GM21360 (cell line): ENCODE measurements at regions not wholly inside any gene's neighbourhood (a gene's known extent, or its start where the extent isn't known, plus 50 kb on each side); places are given as distances from the start of the nearest gene placed in this dataset.

Source experiments
- ATAC-seq: cut with Tn5 transposase; IDR thresholded peaks from one replicate; pipeline ENCODE4 v1.9.1; 2021; ENCODE audit warnings: mild to moderate bottlenecking, moderate library complexity; ENCODE audit not compliant: unreplicated experiment

DNA sequence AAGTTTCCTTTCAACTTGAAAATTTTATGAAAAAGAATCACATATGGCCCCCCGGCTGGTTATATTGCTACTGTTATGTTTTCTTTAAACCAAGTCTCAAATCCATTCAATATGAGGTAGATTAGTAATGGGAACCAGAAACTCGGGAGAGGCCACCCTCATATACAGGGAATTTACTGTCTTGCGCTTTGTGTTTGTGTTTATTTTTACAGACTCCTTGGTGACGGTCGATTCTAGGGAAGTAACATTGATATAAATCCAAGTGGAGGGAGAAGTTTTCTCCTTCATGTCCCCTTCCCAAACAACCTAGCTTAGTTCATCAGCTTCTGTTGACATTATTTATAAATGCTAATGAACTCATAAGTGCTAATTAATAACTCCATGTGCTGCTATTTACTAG, 163.5 kb upstream of the LMO4 start:
- ATAC-seq = no peak

GRCh38 chr1:87167157-87167789, 161.4 kb upstream of the LMO4 start:
- no peak for ATAC-seq

DNA sequence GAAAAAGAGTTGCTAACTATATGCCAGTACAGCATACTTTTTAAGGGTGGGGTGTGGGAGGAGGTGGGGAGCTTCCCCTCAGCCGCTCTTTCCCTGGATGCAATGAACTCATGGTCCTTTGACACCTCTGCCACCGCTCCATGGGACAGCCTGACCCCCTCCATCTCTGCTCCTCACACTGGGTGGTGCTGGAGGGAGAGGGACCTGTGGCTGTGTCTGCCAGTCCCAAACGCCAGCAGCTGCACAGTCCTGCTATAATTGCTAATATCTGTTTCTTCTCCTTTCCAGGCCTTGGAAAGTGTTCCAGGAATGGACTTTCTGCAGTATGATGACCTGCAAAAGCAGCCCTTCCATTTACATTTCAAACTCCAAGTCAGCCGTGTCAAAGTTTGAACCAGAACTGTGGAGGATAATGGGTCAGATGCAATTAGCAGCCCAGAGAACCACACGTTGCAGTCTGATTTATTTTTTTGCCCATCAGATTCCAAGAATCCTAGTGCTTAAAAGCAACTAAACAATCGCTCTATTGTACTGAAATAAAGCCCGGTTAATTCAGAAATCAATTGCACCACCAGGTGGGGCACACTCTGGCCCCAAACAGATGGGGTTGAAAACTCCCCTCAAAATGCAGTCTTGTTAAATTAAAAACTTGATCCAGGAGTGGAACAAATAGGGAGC, 160.7 kb upstream of the LMO4 start:
- ATAC-seq = no peak

DNA sequence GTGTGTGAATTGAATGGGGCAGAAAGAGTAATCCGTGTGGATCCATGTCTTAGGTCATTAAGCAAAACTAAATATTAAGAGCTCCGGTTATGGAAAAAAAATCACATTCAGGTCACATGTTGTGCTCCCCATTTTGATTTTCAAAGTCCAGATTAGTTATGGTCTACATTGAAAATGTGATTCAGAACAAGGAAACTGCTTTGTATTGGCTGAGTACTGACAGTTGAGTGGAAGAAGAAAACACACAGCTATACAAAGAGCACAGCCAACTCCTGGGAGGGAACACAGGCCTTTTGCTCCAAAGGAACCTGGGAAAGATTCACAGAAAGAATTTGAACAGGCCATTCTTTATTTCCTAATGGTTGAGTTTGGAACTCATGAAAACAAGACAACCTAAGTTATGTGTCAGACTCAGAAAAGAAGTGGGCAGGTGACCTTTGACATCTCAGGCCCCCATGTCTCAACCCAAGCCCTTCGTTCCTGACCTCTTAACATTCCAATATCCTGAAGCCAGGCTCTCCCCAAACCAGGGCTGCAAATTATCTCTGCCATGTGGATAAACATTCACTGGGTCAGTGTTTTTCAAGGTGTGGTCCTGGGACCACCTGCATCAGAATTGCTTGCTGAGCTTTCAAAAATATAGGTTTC, 159.3 kb upstream of the LMO4 start:
- no peak for ATAC-seq

DNA sequence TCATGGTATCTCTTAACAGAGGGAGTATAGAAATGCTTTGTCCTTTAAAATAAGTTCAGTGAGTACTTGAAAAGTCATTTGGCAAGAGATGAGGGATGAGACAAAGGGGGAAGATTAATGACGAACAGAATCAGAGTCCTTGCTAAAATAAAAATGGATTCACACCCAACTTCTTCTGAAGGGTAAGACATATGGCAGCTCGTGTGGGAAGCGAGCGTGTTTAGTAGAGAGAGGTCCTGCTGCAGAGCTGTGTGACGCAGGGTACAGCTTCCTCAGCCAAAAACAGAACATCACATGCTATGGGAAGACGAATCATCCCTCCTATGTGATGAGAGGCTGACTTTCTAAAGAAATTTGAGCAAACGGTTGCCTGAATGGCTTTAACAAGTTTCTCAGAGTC, 158.5 kb upstream of the LMO4 start:
- ATAC-seq = no peak

DNA sequence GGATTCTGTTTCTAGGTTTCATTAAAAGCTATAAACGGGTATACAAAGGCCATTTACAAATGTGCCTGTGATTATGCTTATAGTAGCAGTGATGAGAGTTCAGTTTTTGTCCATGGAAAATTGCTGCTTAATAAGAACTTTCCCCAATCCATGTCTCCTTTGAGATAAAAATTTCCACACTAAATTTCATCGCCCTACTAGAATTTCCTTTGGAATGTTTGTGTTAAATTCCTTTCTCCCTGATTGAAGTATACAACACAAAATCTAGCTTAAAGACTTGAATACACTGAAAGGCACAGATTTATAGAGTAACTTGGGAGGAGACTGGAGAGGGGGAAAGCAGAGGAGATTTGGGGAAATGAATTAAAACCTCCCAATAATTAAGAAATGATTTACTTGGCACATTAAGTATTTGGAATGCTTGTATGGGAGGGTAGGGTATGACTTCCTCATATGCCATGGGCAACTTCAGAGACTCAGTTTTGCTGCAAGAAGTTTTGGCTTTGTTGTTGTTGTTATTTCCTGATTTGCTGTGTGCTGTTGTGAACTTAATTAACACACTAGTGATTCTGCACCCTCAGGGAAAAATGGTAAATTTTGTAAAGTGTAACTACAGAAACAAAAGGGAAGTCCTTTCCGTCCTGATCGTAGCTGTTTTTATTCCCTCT, 157.6 kb upstream of the LMO4 start:
- no peak for ATAC-seq

- no peak for ATAC-seq
Measured at GRCh38 chr1:87173231-87173630, 155.4 kb upstream of the LMO4 start.

DNA sequence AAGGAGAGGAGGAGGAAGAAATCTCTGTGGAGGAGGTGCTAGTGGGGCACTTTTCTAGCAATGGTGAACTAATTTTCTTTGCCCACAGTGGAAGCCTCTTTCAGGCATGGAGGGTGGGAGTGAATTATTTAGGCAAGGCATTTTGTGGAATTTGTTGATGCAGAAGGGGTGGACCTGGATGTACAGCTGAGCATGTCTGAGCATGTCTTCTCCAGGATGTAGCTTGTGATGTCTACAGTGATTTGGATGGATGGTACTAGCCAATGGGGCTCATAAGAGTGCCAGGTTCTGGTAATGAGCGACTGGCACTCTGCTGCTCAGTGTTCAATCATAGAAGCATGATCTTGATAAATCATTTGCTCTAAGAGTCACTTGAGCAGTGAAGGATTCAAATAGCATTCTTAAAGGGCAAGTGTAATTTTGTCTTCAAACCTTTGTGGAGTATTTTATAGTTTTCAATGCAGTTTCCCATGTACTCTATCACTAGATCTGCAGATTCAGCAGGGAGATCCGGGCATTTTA, 153.9 kb upstream of the LMO4 start:
- ATAC-seq = no peak

- ATAC-seq = no peak
Measured at GRCh38 chr1:87176087-87176486, 152.6 kb upstream of the LMO4 start.

DNA sequence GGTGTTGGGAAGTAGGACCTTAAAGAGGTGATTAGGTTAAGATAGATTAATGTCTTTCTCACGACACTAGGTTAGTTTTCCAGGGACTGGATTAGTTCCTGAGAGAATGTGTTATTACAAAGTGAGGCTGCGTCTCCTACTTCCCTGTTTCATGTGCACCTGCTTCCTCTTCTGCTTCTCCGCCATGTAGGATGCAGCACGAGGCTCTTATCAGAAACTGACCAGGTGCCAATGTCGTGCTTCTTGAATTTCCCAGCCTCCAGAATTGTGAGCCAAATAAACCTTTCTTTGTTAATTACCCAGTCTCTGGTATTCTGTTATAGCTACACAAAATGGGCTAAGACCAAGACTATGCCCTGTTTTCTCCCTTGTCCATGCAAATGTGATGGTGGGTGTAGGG, 152.2 kb upstream of the LMO4 start:
- no peak for ATAC-seq

DNA sequence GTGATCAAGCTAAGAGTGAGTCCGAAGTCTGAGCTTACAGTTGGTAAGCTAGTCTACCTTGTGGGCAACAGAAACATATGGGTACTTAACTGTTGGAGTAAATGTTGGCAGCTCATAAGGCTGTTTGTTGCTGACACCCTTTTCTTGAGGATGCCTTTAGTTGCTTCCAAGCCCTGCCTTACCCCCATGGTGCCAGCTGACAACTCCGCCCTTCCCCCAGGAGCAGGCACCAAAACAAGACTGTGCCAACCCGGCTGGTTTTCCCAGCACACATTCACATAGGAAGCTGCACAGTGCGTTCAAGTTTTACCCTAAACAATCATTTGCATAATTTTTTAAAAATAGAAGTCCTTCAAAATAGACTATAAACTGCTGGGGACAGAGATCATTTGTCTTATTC, 150.2 kb upstream of the LMO4 start:
- no peak for ATAC-seq

- ATAC-seq = no peak
Measured at GRCh38 chr1:87179076-87179810, 149.4 kb upstream of the LMO4 start.

DNA sequence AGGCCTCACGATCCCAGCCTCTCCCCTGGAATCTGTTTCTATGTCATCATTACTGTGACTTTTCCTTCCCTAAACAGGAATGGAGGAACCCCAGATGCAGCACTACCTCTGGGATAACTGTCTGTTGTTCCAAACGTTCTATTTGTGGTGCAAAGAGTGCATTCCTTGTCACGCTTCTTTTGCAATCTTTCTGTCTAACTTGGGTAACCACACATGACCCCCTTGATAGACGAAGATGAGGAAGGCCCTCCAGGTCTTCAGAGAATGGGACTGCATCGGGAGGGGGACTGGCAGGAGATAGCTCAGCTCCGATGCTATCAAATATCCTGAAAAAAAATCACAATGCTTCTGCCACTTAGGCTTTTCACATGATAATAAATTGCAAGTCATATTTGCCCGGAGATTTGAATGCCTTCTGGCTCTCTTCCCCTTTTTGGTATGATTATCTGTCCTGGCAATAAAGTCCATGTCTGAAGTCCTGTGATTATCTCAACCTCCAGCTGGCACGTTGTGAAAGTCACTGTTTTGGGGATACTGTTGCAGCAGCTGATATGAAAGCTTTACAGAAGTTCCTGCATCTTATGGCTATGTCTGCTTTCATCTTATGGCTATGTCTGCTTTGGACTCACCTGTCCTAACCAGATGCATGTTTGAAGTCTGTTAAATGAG, 148.7 kb upstream of the LMO4 start:
- no peak for ATAC-seq

GRCh38 chr1:87180682-87181081, 148.0 kb upstream of the LMO4 start:
- no peak for ATAC-seq

DNA sequence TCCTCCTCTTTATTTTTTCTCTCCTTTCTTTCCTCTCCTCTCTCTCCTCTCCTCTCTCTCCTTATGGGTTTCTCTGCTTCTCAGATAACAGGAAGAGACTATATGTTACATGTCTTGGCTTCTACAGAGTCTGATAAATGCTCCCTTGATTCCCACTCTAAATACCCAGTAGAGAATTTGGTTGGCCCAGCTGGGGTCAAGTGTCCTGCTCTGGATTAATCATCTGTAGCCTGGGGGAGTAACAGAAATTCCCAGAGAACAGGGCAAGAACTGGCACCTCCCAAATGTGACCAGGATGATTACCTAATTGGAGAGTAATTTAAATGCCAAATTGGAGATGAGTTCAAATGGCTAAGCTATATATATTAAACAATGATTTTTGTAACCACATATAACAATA, 146.1 kb upstream of the LMO4 start:
- ATAC-seq = no peak

- no peak for ATAC-seq
Measured at GRCh38 chr1:87185077-87185476, 143.6 kb upstream of the LMO4 start.

- ATAC-seq = no peak
Measured at GRCh38 chr1:87186346-87186745, 142.3 kb upstream of the LMO4 start.

- no peak for ATAC-seq
Measured at GRCh38 chr1:87188640-87189039, 140.0 kb upstream of the LMO4 start.

GRCh38 chr1:87190402-87190801, 138.3 kb upstream of the LMO4 start:
- no peak for ATAC-seq

DNA sequence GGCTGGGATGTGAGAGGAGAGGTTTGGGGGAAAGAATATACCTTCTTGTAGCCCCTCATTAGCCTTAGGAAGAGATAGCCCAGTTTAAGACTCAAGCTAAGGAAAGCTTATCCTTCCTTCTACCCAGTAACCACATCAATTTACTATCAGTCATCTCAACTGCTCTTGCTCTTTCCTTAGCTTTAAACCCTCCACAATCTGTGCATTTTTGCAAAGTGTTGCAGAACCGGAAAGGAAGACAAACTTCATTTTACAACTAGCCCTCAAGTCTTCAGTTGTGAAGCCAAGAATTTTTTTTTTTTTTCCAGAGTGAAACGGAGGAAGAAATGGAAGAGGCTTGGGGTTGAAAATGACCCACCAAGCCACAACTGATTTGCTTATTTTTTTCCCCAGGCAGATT, 137.0 kb upstream of the LMO4 start:
- no peak for ATAC-seq
